ENCODE measurements at regions not wholly inside any gene's neighbourhood (a gene's known extent, or its start where the extent isn't known, plus 50 kb on each side); places are given as distances from the start of the nearest gene placed in this dataset.
A peak's percentile ranks its signal among the peaks of the same experiment; 100 is the strongest.

DNA sequence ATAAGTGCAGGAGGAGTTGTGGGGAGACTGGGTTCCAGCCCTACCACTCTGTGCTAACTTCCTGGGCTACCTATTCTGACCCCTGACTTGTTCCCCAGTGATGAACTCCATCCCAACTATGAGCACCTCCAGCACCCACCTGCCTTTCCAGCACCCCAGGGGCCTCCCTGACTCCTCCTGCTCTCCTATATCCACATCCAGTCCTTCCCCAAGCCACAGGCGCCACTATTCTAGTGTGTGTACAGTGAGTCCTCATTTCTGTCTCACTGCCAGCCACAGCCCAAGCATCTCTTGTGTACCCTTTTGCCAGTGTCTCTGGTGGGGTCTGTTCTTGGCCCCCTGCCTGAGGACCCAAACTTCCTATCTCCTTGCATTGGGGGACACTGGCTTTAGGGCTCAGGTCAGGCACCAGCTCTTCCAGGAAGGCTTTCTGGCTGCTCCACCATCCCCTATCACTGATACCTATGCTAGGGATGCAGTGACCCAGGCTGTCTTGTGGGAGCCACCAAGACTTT, 145.2 kb downstream of the INHBB start:
- intact Hi-C loops (cut with DNase I) = no loop called here
- peak in 2 of 10 donors; percentile 25 to 56 for DNase-seq

DNA sequence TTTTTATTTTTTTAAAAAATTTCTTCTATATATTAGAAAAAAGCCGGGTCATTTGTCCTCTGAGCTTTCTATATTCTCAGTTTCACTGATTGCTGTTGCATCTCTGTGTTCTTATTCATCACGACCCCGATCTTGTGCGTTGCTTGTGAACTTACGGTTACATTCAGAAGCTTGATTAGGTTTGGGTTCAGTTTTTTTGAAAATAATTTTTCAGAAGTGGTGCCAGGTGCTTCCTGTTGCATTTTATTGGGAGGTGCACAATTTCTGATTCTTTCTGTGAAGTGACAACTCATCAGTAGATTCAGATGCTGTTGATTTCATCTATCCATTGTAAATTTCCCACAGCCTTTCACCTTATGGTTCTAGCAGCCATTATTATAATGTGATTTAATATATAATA, 147.3 kb downstream of the INHBB start:
- no peak for DNase-seq
- intact Hi-C loops (cut with DNase I) = no loop called here

DNA sequence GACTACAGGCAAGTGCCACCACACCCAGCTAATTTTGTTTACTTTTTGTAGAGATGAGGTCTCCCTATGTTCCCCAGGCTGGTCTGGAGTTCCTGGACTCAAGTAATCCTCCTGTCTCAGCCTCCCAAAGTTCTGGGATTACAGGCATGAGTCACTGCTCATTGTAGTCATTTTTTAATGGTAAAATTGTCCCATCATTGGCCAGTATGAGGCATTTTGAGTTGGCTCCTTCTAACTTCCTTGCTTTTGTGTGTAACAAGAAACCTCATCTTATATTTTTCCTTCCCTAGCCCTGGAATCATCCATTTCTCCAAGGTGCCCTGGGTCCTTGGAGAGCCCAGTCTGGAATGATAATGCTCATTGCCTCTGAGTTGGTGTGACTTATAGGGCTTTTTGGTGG, 148.5 kb downstream of the INHBB start:
- no peak for DNase-seq
- intact Hi-C loops (cut with DNase I) = no loop called here

DNA sequence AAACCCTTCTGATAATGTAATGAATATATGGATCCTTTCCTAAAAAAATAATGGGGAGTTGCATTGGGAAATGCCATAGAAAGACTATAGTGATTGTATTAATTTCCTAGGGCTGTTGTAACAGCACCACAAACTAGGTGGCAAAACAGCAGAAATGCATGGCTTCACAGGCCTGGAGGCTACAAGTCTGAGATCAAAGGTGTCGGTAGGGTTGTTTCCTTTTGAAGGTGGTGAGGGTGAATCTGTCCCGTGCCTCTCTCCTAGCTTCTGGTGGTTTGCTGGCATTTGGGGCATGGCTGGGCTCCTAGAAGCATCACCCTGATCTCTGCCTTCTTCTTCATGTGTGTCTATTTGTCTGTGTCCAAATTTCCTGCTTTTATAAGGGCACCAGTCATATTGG, 149.7 kb downstream of the INHBB start:
- no peak for DNase-seq
- intact Hi-C loops (cut with DNase I) = no loop called here

DNA sequence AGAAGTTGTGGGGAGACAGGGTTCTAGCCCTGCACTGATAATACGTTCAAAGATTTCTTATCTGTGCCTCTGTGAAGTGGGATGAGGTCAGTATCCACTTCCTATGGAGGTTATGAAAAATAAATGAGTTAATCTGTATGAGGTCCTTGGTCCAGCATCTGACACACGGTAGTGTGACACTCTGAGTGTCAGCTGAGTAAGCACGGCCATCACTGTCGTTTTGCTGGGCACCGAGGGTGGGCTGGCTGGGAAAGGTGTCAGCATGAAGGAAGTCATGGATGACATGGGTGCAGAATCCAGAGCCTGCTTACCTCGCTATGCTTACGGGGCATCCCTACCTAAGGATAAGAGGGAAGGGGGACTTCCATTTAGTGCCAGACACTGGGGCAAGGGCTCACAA, 150.3 kb downstream of the INHBB start:
- intact Hi-C loops (cut with DNase I) = no loop called here
- DNase-seq = peak in 2 of 10 donors; percentile 49 to 50

DNA sequence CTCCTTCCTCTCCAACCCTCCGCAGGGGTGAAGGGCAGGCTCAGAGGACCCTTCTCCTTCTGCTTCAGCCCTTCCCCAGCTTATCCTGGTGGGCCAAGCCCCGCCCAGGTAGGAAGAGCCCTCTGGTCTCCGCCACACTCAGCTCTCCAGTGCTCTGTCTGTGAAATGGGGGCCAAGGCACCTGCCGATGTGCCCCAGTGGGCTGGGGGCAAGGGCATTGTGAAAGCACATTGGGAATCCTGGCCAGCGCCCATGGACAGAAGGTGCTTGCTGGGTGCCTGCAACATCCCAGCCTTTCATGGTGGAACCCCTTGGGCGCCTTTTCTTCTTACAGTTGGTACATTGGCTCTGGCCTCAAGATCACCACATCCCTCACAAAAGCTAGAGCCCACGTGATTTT, 150.8 kb downstream of the INHBB start:
- DNase-seq = peak in 3 of 10 donors; percentile 17 to 74 (median 41)

DNA sequence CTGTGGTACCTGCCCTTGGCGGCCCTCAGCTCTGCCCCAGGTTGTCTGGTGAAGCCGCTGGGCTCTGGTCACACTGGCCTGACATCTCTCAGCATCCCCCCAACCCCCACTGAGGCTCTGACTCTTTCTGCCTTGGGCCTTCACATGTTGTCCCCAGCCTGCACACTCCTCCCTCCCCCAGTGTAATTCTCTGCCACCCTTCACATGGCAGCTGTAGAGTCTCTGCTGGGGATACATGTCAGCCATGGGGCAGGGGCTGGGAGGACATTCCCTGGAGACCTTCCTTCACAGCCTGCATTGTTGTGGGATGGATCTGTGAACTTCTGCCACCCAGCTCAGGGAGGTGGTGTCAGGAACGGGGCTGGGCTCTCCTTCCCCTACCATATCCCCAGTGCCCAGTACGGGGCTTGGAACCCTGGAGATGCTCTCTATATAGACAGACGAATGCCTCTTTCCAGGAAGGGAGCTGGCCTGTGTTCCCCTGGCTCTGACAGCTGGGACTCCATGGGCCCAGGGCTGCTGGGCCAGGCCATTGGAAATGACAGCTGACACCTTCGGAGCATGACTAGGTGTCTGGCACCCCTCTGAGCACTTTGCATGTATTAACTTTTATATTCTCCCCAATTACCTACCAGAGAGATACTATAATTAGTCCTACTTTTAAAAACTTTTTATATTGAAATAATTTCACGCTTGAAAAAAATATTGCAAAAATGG, 151.5 kb downstream of the INHBB start:
- DNase-seq = peak in 4 of 10 donors; percentile 8 to 54 (median 50)
- intact Hi-C loops (cut with DNase I) = no loop called here

More for the DNA sequence above, 150.8 kb downstream of the INHBB start:
- intact Hi-C loops (cut with DNase I) = no loop called here

DNA sequence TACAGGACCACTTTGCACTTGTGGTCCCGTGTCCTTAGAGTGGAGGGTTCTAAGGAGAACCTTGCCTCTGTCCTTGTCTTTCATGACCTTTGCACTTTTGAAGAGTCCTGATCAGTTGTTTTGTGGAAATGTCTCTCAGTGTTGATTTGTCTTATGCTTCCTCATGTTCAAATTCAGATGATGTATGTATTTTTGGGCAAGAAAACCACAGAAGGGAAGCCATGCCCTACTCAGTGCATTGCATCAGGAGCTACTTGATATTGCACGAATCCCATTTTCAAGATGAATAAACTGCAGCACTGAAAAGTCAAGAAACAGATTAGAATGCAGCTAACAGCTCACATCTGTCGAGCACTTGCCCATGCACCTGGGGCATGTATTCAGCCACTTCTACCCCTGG, 152.2 kb downstream of the INHBB start:
- intact Hi-C loops (cut with DNase I) = no loop called here
- DNase-seq = no peak

DNA sequence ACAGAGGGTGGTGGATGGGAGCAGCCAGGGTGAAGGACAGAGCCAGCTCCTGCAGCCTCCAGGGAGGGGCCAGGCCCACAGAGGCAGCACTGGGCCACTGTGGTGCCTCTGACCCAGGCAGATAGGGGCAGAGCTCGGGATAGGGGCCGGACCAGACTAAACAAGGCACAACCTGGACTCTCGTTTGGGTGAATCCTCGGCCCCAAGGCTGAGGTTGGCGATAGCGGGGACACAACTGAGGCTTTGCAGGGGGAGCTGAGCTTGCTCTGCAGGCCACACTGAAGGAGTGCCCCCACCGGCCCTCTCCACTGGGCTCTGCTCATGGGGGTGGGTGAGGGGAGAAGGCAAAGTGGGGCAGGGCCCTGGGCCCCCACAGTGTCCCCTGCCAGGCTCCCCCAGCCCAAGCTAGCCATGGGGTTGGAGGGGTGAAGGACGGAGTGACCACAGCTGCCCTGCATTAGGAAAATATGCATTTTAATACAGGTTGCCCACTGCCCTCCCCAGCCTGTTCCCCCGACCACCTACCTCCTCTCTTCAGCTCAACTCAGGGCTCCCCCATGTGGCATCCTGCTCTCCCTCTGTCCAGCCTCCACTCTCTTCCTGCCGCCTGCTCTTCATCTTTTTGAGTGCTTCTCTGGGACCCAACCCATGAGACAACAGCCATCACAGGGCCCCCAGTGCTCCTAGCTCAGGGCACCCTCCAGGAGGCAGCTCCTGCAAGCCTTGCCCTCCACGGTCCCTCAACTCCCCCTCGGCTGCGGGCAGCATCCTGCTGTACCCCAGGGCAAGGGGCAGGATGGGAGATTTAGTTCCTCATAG, 152.8 kb downstream of the INHBB start:
- peak in 4 of 10 donors; percentile 15 to 74 (median 54) for DNase-seq
- intact Hi-C loops (cut with DNase I) = no loop called here

DNA sequence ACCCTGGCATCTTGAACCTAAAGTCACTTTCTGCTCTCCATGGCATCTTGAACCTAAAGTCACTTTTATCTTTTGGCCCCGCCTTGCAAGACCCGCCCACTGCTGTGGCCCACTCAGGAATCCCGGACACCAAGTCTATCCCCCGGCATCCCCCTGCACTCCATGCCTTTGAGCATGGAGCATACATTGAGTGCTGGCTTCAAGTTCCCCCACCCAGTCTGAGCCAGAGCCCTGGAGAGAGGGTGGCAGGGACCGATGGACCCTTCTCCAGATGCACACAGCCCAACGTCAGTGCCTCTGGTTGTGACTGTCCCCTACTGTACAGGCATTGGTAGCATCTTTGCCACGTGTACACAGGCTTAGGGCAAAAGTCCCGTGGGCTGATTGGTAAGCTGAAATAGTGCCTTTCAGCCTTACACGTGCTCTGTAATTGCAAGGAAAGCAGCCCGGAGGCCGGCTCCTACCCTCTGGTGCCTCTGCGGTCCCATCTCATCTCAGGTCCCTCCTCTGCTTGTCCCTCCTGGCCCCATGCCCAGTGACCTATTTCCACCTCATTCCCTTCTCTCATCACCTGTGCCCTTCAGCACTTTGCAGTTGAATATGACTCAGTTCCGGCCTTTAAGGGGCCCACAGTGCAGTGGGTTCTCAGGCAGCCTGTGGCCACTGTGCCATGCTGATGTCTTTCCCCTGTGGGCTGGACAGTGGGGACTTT, 154.0 kb downstream of the INHBB start:
- peak in 4 of 10 donors; percentile 19 to 84 (median 58) for DNase-seq
- intact Hi-C loops (cut with DNase I) = no loop called here

DNA sequence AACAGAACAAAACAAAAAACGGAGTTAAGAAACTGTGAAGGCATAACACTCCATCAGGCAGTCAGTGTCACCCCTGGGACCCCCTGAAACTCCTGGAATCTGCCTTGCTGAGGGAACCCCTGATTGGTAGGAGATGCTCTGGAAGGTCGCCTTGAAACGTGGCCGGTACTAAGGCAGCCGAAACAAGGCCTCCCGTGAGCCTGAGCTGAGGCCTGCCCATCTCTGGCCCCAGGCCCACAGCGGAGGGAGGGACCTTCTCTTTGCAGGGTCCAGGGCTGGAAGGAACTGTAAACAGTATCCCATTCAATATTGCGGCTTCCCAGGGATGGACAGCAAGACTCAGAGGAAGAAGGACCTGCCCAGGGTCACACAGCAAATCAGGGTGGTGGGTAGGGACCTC, 155.7 kb downstream of the INHBB start:
- intact Hi-C loops (cut with DNase I) = no loop called here
- peak in 4 of 10 donors; percentile 5 to 57 (median 42) for DNase-seq

DNA sequence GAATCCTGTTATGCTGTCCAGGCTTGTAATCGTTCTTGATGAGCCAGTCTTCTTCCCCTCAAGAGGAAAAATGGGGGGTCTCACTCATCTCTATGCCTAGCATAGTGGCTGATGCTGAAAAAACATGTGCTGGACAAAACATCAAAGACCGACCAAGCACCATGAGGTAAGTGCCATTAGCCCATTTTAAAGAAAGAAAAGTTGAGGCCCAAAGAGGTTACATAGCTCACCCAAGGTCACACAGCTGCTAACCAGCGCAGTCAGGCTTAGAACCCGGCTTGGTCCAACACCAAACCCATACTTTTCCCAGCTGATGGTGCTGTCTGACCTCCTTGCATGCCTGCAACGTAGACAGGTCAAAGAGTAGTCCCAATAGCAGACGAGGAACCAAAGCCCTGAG, 156.4 kb downstream of the INHBB start:
- no peak for DNase-seq
- intact Hi-C loops (cut with DNase I) = no loop called here

DNA sequence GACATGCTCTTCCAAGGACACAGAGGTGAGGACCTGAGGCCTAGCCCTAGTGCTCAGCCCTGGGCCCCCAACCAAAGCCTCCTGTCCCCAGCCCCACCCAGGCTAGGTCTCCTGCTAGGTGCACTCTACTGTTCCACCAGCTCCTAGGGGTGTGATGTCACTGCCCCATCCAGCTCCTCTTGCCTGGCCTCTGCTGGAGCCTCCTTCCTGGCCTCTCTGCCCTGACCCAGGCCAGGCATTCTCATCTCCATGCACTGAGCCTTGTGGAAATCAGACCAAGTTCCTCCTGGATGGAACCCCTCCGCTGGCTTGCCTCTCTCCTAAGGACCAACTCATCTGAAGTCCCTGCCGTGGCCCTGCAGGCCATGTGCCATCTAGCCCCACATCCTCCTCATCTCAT, 156.8 kb downstream of the INHBB start:
- intact Hi-C loops (cut with DNase I) = no loop called here
- DNase-seq = peak in 3 of 10 donors; percentile 21 to 44 (median 43)

DNA sequence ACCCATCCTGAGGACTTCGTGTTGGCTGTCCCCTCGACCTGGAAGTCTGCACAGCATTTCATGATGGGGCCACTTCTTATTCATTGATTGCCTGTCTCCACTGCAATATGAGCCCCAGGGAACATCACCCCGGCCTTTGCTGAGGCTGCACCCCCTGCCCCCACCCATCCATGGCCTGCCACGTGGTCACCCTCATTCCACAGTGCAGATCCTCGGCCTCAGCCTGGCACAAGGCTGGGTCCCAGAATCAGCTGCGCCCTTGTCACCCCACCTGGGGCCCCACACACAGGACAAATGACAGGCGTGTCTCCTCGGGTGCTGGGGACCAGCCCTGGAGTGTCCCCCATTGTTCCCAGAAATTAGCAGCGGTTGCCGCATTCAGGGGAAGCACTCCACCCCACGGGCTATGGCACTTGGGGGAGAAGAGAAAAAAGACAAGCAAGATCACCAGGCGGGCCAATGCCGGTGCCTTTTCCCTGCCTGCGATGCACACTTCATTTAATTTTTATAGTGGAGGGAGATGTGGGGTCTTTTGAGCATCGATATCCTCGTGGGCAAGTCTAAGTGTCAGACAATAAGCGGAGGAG, 157.4 kb downstream of the INHBB start:
- DNase-seq = peak in 3 of 10 donors; percentile 42 to 79 (median 51)
- intact Hi-C loops (cut with DNase I) = no loop called here

DNA sequence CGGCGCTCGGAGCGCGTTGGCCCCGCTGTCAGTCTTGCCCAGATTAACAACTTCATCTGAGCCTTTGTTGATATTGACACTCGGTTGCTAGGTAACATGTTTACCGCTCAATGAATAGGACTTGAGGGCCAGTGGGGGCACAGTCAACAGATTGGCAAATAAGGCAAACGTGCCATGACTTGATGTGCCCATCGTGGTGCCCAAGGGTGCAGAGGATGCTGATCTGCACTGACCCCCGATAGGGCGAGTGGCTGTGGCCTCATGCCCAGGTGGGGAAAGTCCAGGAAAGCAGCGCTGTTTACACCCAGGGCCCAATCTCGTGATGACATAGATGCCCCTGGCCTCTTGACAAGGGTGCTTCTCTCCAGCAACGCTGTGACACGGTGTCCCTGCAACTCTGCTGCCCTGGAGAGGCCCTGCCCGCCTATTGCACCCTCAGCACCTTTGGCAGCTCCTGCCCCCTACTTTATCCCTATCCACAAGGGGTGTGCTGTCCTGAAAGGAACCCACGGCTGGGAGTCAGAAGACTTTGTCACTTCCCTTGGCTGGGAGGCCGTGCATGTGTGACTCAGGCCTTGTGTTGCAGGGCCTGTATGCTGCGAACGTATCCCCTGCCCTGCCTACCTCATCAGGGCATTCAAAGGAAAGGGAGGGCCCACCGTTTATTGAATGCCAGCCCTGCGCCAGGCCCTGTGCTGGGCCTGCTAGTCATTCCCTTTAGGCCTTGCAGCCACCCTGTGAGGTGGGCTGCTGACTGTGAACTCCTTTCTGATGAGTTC, 158.0 kb downstream of the INHBB start:
- intact Hi-C loops (cut with DNase I) = no loop called here
- DNase-seq = peak in 3 of 10 donors; percentile 32 to 75 (median 71)

DNA sequence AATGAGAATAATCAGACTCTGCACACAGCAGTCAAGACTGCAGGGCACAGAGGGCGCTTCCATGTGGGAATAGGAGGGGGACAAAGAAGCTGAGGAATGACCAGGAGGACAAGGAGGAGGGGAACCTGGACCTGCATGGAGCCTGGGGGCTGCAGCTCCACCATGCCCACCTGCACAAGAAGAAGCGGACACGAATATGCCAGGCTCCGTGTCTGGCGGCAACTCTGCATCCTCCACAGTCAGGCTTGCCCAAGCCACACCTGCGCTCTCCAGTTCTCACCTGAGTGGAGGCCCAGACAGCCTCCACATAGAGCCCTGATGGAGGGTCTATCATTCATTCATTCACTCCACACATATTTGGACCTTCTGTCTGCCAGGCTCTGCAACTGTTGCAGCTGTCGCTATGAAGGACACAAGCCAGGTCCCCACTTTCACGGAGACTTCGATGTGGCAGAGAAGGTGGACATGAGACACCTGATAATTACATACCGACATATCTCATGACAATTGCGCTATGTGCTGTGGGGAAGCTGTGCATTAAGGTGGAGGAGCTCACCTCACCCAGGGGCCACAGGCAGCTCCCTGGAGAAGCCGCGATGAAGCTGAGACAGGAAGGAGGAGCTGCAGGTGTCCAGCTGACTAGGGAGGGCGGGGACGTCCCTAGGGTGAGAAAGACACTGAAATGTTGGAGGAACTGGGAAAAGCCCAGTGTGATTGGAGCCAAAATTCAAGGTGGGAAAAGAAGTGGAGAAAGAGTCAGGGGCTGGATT, 159.2 kb downstream of the INHBB start:
- DNase-seq = peak in 3 of 10 donors; percentile 24 to 78 (median 59)

DNA sequence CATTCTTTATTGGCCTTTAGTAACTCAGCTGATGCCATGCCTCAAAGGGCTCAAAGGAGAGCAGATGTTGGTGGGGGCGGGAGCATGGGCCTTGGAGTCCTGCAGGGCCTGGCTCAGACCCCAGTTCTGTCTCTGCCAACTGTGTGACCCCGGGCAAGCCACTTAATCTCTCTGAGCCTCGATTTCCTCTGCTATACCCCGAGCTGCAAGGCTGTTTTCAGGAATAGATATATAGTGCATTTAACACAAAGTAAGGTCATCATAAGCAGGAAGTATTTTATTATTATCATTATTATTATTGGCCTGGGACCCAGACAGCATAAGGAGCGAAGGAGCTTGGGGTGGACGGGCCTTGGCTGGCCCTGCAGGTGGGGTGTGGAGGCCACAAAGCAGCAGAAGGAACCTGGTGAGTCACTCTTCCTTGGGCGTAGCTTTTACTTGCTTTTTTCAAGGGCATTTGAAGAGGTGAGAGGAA, 162.7 kb downstream of the INHBB start:
- peak in 2 of 10 donors; percentile 45 to 65 for DNase-seq
- intact Hi-C loops (cut with DNase I) = no loop called here

More for the DNA sequence above, 159.2 kb downstream of the INHBB start:
- intact Hi-C loops (cut with DNase I) = no loop called here

DNA sequence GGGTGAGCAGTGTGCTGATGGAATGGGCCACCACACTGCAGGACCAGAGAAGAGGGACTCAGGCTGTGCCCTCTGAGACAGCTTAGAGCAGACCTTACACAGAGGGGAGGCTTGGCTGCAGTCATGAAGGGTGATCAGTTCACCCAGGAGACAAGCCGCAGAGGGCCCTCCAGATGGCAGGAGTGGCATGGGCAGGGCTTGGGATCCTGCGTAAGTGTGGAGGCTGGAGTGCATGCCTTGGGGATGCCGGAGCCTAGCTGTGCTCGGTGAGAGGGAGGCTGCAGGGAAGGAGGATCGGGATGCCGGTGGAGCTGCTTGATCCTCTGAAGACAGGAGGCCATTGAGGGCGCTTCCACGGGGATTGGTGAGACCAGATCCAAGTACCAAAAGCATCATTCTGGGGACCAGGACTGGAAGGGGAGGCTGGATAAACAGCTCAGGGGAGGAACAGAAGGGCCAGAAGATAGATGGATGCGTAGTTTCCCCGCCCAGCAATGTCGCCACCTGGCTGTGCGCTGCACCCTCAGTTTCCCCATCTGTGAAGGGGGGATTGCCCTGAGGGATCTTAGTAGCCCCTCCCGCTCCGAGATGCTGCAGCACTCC, 163.4 kb downstream of the INHBB start:
- peak in 3 of 10 donors; percentile 13 to 84 (median 55) for DNase-seq
- intact Hi-C loops (cut with DNase I) = no loop called here
